GM21528 (cell line): ENCODE measurements at regions not wholly inside any gene's neighbourhood (a gene's known extent, or its start where the extent isn't known, plus 50 kb on each side); places are given as distances from the start of the nearest gene placed in this dataset.
"Not testable (repeated sequence)": the region's sequence is repeated elsewhere in the genome, so short reads cannot be mapped to it uniquely, and the experiment has no call there.

Source experiments
- ATAC-seq: cut with Tn5 transposase; IDR thresholded peaks from one replicate; pipeline ENCODE4 v1.9.1; 2021; ENCODE audit warnings: mild to moderate bottlenecking, moderate library complexity; ENCODE audit not compliant: unreplicated experiment, low FRiP score

DNA sequence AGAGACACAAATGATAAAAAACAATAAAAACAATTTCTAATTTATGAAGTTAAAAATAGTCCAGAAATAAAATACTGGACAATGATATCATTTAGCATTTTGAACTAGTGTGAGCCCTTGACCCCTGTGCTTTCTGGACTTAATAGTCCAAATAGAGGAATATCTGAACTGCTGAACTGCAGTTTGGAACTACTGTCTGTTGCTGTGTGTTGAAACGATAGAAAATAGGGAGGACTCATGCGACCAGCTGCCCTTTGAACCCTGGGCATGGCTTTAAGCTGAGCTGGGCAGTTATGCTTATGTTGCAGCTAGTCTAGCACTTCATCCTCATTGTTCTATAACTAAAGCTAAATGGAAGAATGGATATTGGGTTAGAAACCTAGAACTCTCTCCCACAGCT lies 99.5 kb downstream of the FMR1NB start:
- no peak for ATAC-seq

- ATAC-seq, result no peak
Measured at GRCh38 chrX:148084611-148085010, 103.5 kb downstream of the FMR1NB start.

DNA sequence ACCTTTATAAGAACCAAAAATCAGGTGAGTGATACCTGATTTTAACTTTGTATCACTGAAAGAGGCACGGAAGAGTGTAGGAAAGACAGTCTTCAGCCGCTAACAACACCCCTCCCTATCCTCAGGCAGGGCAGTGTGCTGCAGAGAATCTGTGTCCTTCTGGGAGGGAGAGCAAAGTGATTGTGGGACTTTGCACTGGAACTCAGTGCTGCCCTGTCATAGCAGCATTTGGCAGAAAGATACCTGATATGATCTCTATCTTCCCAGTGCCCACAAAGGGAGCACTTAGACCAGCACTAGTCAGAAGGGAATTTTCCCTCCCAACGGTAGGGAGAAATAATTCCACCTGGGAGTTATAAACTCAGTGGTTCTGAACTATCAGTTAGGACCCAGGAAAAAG lies 139.0 kb downstream of the FMR1NB start:
- no peak for ATAC-seq

DNA sequence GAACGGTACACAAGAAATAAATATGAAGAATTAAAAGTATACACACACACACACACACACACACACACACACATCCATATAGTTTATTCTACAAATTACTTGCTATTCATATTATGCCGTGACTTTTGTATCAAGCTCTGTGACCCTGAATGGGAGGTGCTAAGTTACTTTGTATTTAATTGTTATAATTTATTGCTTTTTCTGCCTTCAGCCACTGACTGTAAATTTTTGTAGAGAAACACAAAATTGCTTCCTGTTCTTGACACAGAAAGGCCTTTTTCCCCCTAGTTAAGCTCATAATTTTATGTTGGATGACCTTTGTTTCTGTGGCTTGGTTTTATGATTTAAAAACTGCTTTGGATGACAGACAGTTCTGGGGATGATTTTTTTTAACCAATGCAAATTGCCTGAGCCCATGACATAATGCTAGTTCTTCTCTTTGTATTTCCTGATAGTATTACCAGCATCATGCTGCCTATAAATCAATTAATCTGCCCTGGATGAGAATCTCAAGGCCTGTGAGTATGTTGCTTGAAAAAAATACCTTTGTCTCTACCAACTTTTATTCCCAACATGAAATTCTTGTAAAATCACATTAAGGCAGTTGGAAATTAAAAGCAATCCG lies 140.0 kb downstream of the FMR1NB start:
- no peak for ATAC-seq

GRCh38 chrX:148128872-148129505 lies 147.9 kb downstream of the FMR1NB start:
- not testable (repeated sequence) for ATAC-seq

DNA sequence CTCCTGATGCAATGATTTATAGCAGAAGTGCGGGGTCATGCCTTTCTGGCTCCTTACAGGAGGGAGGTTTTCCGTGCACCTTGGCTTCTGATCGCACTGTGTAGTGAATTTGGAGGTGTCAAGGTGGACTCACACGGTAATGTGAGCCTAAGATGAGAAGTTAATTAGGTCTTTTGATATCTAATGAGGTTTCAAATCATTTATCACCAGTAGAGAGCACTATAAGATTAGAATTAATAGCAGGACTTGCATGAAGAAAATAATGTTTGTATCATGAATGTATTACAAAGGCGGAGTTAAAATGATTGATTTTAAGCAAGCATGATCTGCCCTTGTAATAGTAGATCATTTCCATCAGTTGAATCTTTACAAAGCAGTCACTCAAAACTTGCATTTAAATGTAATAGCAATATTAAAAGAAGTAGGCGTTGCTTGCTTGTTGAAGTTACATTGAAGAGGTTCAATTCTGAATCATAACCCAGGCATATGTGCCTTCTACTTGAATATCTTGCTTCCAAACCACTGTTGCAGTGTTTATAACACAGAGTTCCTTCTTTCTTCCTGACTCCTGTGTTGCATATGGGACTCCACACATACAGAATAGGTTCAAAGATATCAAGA lies 152.1 kb downstream of the FMR1NB start:
- no peak for ATAC-seq

DNA sequence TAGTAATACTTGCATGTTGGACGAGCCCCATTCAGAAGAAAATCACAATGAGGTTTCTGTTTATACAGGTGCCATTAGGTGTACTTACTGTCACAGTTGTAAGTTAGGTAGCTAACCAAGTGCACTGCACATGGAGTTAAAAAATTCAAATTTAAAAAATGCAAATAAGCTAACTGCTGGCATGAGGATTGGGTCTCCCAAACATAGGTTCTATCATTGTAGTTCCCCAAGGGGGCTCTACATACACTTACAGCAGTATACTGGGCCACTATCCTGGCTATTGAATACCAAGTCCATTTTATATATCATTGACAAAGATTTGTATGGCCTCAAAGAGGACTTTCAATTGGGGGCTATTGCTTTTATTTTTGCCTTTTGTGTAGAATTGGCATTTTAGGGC lies 153.4 kb downstream of the FMR1NB start:
- ATAC-seq, result no peak

GRCh38 chrX:148135738-148136137 lies 154.6 kb downstream of the FMR1NB start:
- no peak for ATAC-seq

DNA sequence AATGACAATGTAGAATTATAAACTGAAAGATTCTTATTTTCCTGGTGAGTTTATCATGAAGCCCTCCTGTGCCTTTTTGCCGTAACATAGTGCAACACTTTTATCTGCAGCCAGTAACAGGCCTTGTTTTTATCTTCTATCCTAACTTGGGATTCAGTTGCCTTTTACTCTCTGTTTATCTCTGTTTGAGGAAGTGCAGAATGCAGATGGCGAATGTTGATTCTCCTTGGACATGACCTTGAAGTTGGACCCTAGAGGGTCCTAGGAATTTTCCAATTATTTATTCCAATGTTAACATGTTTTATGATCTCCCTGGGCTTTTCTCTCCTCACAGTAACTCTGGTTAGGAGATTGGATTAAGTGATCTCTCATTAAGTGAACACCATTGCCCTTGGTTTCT lies 165.0 kb downstream of the FMR1NB start:
- ATAC-seq, result no peak

GRCh38 chrX:148156986-148157385 lies 175.8 kb downstream of the FMR1NB start:
- ATAC-seq, result no peak

DNA sequence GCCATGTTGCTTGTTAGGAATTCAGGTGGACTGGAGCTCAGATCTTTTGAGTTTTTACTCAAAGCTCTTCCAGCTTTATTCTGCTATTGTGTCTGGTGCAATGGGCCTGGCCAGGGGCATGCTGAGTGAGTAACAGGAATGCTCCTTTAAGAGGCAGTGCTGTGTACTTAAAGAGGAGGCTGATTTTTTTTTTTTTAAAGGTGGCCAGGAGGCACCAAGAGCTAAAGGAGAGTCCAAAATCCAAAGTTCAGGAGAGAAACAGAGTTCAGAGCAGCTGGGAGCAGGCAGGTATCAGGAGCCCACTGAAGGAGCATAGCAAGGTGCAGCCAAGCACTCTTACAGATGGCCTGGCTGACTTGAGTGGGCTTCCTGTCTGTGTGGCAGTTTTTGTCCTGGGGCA lies 178.7 kb downstream of the FMR1NB start:
- ATAC-seq, result no peak

GRCh38 chrX:148161701-148162100 lies 180.6 kb downstream of the FMR1NB start:
- ATAC-seq, result no peak

GRCh38 chrX:148185631-148186030 lies 204.5 kb downstream of the FMR1NB start:
- ATAC-seq, result no peak

DNA sequence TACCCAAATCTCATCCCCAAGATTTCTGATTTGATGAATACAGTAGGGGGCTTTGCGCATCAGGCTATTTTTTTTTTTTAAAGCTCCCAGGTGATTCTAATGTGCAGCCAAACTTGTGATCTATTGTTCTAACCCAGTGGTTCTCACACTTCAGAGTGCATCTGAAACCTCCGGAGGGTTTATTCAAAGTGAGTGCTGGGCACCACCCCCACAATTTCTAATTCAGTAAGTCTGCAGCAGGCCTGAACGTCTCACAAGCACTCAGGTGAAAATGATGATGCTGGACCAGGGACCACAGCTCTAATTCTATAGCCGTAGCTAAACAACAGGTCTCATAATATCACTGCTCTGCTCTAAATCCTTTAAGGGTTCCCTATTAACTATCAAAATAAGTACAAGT lies 211.4 kb downstream of the FMR1NB start:
- ATAC-seq, result no peak

GRCh38 chrX:148193759-148194158 lies 212.6 kb downstream of the FMR1NB start:
- ATAC-seq, result no peak

DNA sequence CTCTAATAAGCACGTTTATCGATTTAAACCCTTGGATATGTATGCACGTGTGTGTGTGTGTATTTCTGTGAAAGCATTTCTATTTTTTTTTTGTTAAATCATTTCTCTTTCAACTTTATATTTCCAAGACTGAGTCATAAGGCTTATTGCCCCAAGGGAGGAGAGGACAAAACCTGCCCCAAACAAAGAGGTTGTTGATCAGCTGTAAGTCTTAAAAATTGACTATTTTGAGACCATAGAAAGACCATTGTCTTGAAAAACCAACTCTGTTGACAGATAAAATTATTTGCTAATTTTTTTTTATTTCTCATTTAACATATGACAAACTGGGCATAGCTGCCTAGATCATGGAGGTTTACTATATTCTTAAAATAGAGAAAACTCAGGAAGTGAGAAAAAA lies 222.4 kb downstream of the FMR1NB start:
- ATAC-seq, result no peak

DNA sequence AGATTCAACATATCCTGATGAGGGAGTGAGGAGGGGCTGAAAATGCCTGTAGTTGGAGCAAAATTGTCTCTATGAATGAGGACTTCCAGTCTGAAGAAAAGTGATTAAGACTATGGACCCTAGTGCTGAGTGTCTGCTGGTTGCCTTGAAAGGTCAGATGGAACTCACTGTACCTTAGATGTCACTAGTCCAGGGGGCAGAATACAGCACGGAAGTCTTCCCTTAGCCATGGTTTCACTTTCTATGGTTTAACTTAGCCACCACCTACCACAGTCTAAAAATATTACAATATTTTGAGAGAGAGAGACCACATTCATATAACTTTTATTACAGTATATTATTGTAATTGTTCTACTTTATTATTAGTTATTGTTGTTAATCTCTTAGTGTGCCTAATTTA lies 223.1 kb downstream of the FMR1NB start:
- ATAC-seq, result no peak

GRCh38 chrX:148214786-148215185 lies 233.6 kb downstream of the FMR1NB start:
- no peak for ATAC-seq

- no peak for ATAC-seq
Measured at GRCh38 chrX:148215726-148216125, 234.6 kb downstream of the FMR1NB start.

GRCh38 chrX:148223361-148223760 lies 242.2 kb downstream of the FMR1NB start:
- ATAC-seq, result no peak

DNA sequence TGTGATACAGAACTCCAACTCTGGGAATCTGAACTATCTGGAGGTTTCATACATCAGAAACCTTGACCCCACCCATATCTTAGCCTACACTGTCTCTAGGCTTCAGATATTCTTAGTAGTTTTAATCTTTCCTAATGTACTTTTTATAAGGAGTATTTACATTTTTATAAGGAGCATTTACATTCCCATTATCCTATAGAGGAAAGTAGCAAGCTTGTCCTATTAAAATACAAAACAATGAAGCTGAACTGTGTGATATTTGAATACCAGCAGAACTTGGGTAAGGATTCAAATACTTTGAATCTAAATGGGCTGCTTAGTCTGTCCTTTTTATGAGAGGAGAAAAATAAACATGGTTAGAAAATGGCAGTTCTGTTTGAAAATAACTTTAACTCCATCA lies 247.4 kb downstream of the FMR1NB start:
- no peak for ATAC-seq

DNA sequence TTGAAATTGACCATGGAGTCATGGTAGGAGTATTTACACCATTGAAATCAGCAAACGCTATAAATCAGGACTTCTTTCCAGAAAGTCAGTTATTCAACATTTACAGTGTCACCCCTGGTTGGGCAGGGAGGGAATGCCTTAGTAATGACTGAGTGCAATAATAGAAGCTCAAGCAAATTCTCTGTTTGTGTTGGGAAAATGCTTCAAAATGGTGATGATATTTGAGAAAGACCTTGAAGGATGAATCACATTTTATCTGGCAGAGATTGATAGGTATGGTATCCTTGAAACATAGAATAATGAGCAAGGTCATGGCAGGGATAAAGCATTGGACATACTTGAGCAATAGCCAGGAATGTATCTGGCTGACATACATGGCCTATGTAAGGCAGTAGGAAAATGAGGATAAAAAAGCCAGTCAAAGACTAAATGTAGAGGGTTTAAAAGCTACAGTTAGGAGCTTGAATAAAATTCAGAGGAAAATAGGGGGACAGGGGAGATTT lies 248.7 kb downstream of the FMR1NB start:
- ATAC-seq, result no peak
